KG1 (cell line): ENCODE measurements at regions not wholly inside any gene's neighbourhood (a gene's known extent, or its start where the extent isn't known, plus 50 kb on each side); places are given as distances from the start of the nearest gene placed in this dataset.
"Not testable (repeated sequence)": the region's sequence is repeated elsewhere in the genome, so short reads cannot be mapped to it uniquely, and the experiment has no call there.

Source experiments
- DNase-seq: peaks from one replicate; lab custom pipeline; 2025; lab: John Stamatoyannopoulos, UW

GRCh38 chr13:71214357-71214756, 652.6 kb downstream of the DACH1 start:
- DNase-seq, result no peak

- DNase-seq, result no peak
Observed at GRCh38 chr13:71213252-71213821, 653.7 kb downstream of the DACH1 start.

GRCh38 chr13:71210861-71211260, 656.1 kb downstream of the DACH1 start:
- no peak for DNase-seq

- DNase-seq, result no peak
Observed at GRCh38 chr13:71209217-71209616, 657.8 kb downstream of the DACH1 start.

GRCh38 chr13:71184583-71184982, 682.4 kb downstream of the DACH1 start:
- not testable (repeated sequence) for DNase-seq

GRCh38 chr13:71183352-71183751, 683.7 kb downstream of the DACH1 start:
- not testable (repeated sequence) for DNase-seq

- no peak for DNase-seq
Observed at GRCh38 chr13:71171740-71172139, 695.3 kb downstream of the DACH1 start.

GRCh38 chr13:71169180-71169579, 697.8 kb downstream of the DACH1 start:
- DNase-seq, result no peak

GRCh38 chr13:71156550-71156949, 710.5 kb downstream of the DACH1 start:
- DNase-seq, result no peak

DNA sequence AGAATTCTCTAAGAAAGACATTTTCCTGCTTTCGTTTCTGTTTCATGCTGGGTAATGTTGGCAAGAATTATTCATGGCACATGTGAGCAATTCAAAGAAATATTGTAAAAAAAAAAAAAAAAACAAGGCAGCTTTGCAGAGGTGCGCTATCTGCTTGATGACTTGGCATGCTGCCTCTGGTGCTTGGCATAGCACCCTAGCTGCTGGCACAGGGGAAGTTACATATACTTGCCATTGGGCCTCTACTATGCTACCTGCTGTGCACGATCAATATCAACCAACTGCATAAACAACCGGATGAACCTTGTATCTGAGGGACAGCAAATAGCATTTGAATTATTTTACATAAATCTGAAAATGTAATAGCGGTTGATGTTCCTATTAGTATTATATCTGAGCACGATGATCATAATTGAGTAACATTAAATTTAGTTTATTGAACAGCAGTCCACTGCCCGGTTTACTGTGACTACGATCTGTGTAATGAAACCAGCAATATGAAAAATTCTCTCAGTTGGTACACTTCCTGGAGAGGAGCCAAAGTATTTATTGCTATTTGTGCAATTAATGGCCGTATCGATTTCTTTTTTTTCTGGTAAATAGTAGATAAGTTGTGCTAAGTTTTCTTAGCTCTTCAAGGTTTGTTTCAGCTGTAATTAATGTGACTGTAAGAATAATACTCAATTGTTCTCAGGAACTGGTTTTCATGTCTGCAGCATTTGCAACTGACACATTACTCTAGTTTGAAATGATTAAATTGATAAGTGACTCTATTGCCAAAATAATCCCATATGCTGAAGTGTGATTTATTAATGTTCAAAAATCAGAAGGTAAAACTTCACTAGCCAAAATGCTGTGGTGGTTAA, 717.3 kb downstream of the DACH1 start:
- DNase-seq, result no peak

DNA sequence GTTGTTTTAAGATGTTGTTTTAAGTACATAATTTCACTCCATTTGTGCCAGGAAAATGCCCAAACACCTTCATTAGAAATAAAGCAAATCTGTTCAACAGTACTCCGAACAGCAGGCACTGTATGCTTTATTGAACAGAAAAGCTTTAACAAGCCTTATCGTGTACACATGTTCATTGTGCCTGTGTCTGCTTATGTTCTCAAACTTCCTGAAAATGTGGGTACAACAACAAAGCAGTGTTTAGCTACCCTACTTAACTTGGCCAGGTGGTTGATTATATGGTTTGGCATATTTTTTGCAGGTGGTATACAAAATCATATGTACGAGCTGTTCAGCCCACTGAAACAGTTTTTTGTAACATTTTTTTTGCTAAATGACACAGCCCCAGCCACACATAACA, 718.0 kb downstream of the DACH1 start:
- DNase-seq, result no peak

DNA sequence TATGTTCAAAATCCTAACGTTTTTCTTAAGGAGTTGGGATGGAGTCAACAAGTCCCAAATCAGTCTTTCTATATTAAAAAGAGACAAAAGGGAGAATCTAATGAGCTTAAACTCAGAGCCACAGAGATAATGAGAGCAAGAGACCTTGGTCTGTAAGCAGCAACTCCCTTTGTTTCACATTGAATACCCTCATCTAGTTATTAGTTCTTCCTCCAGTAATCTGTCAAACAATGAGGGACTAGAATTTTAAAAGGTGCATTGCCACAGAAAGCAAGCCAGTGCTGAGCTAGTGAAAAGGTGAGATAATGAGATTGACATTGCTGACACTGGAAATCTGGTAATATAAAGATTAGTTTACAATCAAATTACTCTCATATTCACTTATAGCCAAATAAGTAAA, 718.6 kb downstream of the DACH1 start:
- DNase-seq, result no peak

DNA sequence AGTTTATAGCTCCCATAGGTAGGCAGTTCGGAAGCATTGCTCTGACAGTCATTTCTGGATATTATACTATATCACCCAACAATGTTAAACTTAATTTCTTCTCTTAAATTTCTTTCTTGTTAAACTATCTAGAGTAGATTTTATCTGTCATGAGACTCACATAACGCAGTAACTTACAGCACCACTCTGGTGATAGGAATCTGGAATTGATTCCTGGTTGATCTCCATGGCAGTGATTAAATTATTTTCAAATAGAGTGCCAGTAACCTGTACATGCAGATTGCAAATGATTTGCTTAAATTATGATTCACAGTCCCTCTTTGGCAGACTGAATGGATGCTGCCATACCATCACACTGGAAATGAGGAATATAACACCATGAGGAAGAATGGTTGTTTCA, 722.1 kb downstream of the DACH1 start:
- no peak for DNase-seq

DNA sequence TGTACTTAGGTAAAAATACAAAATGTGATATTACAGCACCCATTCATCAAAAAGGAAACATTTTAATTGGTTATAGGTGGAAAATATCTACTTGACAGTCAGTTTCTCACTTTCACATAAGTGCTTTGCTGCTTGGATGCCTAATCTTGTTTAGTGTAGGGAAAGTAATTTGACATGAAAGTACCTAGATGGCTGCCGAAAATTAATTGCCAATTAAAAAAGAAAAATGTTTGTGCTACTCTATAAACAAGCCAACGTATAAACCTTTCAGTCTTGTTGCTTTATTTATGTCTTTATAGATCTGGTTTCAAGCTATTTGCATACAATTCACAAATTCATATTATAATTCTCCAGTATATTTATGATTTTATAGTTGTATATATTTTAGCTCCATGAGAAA, 729.9 kb downstream of the DACH1 start:
- DNase-seq, result no peak

- no peak for DNase-seq
Observed at GRCh38 chr13:71124230-71124629, 742.8 kb downstream of the DACH1 start.

- DNase-seq, result no peak
Observed at GRCh38 chr13:71118779-71119364, 748.1 kb downstream of the DACH1 start.

DNA sequence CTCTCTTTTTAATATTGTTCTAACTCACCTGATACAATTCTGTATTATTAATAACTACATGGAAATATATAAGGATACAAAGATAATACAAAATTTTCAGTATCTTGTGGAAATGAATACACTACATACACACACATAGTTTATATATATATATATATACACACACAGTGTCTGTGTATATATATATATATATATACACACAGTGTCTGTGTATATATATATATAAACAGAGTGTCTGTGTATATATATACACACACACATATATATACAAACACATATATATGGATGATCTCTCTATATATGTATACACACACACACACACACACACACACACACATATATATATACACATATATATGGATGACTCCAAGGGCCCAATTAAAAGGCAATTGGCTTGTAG, 749.1 kb downstream of the DACH1 start:
- no peak for DNase-seq

GRCh38 chr13:71115301-71115700, 751.7 kb downstream of the DACH1 start:
- DNase-seq, result no peak

GRCh38 chr13:71096421-71096820, 770.6 kb downstream of the DACH1 start:
- no peak for DNase-seq

DNA sequence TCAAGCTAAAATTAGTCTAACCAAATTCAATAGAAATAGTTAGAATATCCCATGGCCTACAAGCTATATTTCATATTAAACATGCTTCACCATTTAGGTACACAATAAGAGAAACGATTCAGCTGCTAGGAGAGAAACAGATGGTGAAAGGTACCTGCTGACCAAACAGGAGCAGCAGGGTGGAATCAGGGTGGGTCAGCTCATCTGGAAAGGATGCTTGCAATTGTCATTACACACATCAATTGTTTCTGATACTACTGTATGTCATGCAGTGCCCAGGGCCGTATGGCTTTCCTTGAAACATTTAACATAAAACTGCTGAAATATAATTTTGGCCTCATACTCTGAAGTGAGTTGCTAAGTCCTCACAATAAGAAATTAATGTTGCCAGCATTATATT, 776.0 kb downstream of the DACH1 start:
- DNase-seq, result no peak

DNA sequence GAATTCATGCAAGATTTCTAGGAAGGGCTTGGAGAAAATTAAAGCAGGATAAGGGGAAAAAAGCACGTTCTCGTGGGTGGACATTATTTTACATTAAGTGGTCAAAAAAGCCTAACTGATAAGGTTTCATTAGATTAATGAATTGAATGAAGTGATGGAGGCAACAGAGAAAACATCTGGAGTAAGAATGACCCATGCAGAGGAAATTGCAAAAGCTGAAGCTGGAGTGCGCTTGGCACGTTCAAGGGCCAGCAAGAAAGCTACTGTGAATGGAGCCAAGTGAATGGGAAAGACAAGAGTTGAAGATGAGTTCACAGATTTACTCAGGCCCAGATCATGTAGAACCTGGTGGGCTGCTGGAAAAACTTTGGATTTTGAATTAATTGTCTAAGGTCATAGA, 777.9 kb downstream of the DACH1 start:
- no peak for DNase-seq

GRCh38 chr13:71087432-71087831, 779.6 kb downstream of the DACH1 start:
- DNase-seq, result no peak

DNA sequence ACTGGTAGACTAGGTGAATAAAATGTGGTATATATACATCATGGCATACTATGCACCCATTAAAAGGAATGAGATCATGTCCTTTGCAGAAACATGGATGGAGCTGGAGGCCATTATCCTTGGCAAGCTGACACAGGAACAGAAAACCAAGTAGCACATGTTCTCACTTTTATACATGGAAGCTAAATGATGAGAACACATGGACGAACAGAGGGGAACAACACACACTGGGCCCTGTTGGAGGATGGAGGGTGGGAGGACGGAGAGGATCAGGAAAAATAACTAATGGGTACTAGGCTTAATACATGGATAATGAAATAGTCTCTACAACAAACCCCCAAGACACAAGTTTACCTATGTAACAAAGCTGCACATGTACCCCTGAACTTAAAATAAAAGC, 780.0 kb downstream of the DACH1 start:
- no peak for DNase-seq
